Brain microvascular endothelial cell (primary cell): ENCODE measurements at regions not wholly inside any gene's neighbourhood (a gene's known extent, or its start where the extent isn't known, plus 50 kb on each side); places are given as distances from the start of the nearest gene placed in this dataset.

Experiments used
- DNase-seq: peaks from one replicate; pipeline ENCODE4 v3.0.0-alpha.2; 2020
- H3K27ac ChIP-seq: fragments of 250-450 bp; sonication (Bioruptor Pico); 2 replicates; pipeline ENCODE4 v1.5.1; 2020; ENCODE audit warnings: mild to moderate bottlenecking, moderate library complexity
- H3K27me3 ChIP-seq: fragments of 250-450 bp; sonication (Bioruptor Pico); replicated peaks from 2 replicates; pipeline ENCODE4 v1.5.1; 2020; ENCODE audit warnings: mild to moderate bottlenecking
- H3K36me3 ChIP-seq: fragments of 250-450 bp; sonication (Bioruptor Pico); replicated peaks from 2 replicates; pipeline ENCODE4 v1.5.1; 2020; ENCODE audit warnings: mild to moderate bottlenecking
- H3K4me3 ChIP-seq: 2 replicates; pipeline ENCODE4 v1.5.1; 2011; ENCODE audit warnings: low read depth, mild to moderate bottlenecking, control low read depth, low read length, moderate library complexity
- CTCF ChIP-seq: IDR thresholded peaks from 2 replicates; pipeline ENCODE4 v1.5.1; 2011; ENCODE audit warnings: low read depth, mild to moderate bottlenecking, moderate library complexity, low read length, control low read depth, inconsistent platforms; ENCODE audit errors: missing control alignments
- in situ Hi-C: cut with HindIII; loops from 2 replicates; pipeline ENCODE4 v1.10.0; 2017; ENCODE audit warnings: low sequenced_read_pairs, low pct_ligation_motif_present

GRCh38 chr18:5669585-5669984, 125.8 kb upstream of the EPB41L3 start:
- Histone ChIP-seq H3K27ac (no peak overlapping the region), H3K36me3 (no peaks in the 10 kb centered on the region), H3K27me3 (no peaks in the 10 kb centered on the region), H3K4me3 (no peak overlapping the region)
- TF ChIP-seq CTCF, result no peak
- in situ Hi-C loops, result no loop called here
- DNase-seq, result no peak

- in situ Hi-C loops, result no loop called here
- H3K36me3 ChIP-seq, result no peaks in the 10 kb centered on the region
- no peak overlapping the region for H3K4me3 ChIP-seq
- H3K27ac ChIP-seq, result no peak overlapping the region
- no peak for DNase-seq
- no peaks in the 10 kb centered on the region for H3K27me3 ChIP-seq
- no peak for TF ChIP-seq CTCF
Measured at GRCh38 chr18:5668087-5668715, 124.4 kb upstream of the EPB41L3 start.

- H3K27ac ChIP-seq, result no peak overlapping the region
- no peak for DNase-seq
- H3K4me3 ChIP-seq, result no peak overlapping the region
- H3K27me3 ChIP-seq, result no peaks in the 10 kb centered on the region
- no peaks in the 10 kb centered on the region for H3K36me3 ChIP-seq
- no peak for TF ChIP-seq CTCF
- in situ Hi-C loops, result no loop called here
Measured at GRCh38 chr18:5667356-5667755, 123.6 kb upstream of the EPB41L3 start.

GRCh38 chr18:5662586-5663090, 118.8 kb upstream of the EPB41L3 start:
- TF ChIP-seq CTCF, result no peak
- Histone ChIP-seq H3K27ac (no peak overlapping the region), H3K4me3 (no peak overlapping the region), H3K36me3 (no peaks in the 10 kb centered on the region), H3K27me3 (no peaks in the 10 kb centered on the region)
- in situ Hi-C loops, result no loop called here
- no peak for DNase-seq

- Histone ChIP-seq H3K27me3 (no peaks in the 10 kb centered on the region), H3K4me3 (no peak overlapping the region), H3K27ac (no peak overlapping the region), H3K36me3 (no peaks in the 10 kb centered on the region)
- in situ Hi-C loops, result no loop called here
- no peak for DNase-seq
- TF ChIP-seq CTCF, result no peak
Measured at GRCh38 chr18:5661179-5661578, 117.4 kb upstream of the EPB41L3 start.

GRCh38 chr18:5653802-5654201, 110.0 kb upstream of the EPB41L3 start:
- DNase-seq, result no peak
- Histone ChIP-seq H3K27ac (no peak overlapping the region), H3K27me3 (no peaks in the 10 kb centered on the region), H3K36me3 (no peaks in the 10 kb centered on the region), H3K4me3 (no peak overlapping the region)
- in situ Hi-C loops, result no loop called here
- no peak for TF ChIP-seq CTCF
